Osteoblast (primary cell): ENCODE measurements at regions not wholly inside any gene's neighbourhood (a gene's known extent, or its start where the extent isn't known, plus 50 kb on each side); places are given as distances from the start of the nearest gene placed in this dataset.
A peak's percentile ranks its signal among the peaks of the same experiment; 100 is the strongest.
"Not testable (repeated sequence)": the region's sequence is repeated elsewhere in the genome, so short reads cannot be mapped to it uniquely, and the experiment has no call there.

Source experiments
- DNase-seq: peaks from one replicate; pipeline ENCODE4 v3.0.0; 2011; ENCODE audit warnings: low spot score, mixed read lengths; ENCODE audit not compliant: insufficient read length; ENCODE audit errors: missing footprints
- H2AFZ ChIP-seq: 2 replicates; pipeline ENCODE4 v1.6.0; 2011; ENCODE audit warnings: mild to moderate bottlenecking, low read length
- H3K27ac ChIP-seq: 2 replicates; pipeline ENCODE4 v1.5.1; 2011; ENCODE audit warnings: mild to moderate bottlenecking, low read depth, low read length, moderate library complexity
- H3K27me3 ChIP-seq: 2 replicates; pipeline ENCODE4 v1.6.0; 2012; ENCODE audit warnings: mild to moderate bottlenecking, control low read depth, inconsistent platforms, low read length, moderate library complexity; ENCODE audit not compliant: insufficient read depth
- H3K36me3 ChIP-seq: 2 replicates; pipeline ENCODE4 v1.5.1; 2011; ENCODE audit warnings: mild to moderate bottlenecking, low read length, control low read depth, moderate library complexity; ENCODE audit not compliant: insufficient read depth
- H3K4me1 ChIP-seq: 2 replicates; pipeline ENCODE4 v1.5.1; 2011; ENCODE audit warnings: mild to moderate bottlenecking, low read length, control low read depth, moderate library complexity; ENCODE audit not compliant: insufficient read depth
- H3K4me2 ChIP-seq: 2 replicates; pipeline ENCODE4 v1.6.0; 2011; ENCODE audit warnings: mild to moderate bottlenecking, low read length; ENCODE audit not compliant: insufficient read depth
- H3K4me3 ChIP-seq: fragments of 200-600 bp; sonication (generic); 3 replicates; pipeline ENCODE4 v1.5.1; 2012; ENCODE audit warnings: mild to moderate bottlenecking, low read length, inconsistent platforms; ENCODE audit not compliant: insufficient read depth
- H3K79me2 ChIP-seq: 2 replicates; pipeline ENCODE4 v1.6.0; 2012; ENCODE audit warnings: mild to moderate bottlenecking, low read length, control low read depth, inconsistent platforms; ENCODE audit not compliant: insufficient read depth
- H3K9me3 ChIP-seq: 2 replicates; pipeline ENCODE4 v1.5.1; 2011; ENCODE audit warnings: low read depth, low read length, control low read depth
- H4K20me1 ChIP-seq: 2 replicates; pipeline ENCODE4 v1.6.0; 2012; ENCODE audit warnings: mild to moderate bottlenecking, low read length, control low read depth; ENCODE audit not compliant: insufficient read depth
- TF ChIP-seq, protein P1 (sequence below): IDR thresholded peaks from 2 replicates; pipeline ENCODE4 v1.5.1; 2011; ENCODE audit warnings: mild to moderate bottlenecking, low read depth, low read length, moderate library complexity; ENCODE audit errors: extremely low read depth

DNA sequence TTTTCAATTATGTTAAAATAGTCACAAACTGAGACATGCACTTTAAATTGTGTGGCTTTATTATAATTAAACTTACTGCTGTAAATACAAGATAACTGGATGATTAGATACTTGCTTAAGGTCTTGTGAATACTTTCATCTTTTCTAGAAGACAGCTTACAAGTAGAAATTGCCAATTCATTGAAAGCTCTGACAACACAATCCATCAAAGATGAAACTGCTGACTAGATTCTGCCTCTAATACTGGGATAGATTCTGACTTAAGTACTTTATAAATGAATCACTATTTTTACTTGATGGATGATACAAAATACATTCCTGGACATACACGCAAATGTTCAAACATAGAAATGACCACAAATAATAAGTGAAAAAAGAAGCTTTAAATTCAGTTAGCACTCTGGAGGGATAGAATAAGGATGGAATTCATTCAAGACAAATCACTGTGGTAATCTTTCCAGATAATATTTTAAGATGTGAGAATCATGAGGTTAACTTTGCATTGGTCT, 876.8 kb downstream of the RPS29 start:
- Histone ChIP-seq H3K27ac (no peak overlapping the region), H3K9me3 (no peaks in the 10 kb centered on the region), H4K20me1 (no peaks in the 10 kb centered on the region), H2AFZ (no peak overlapping the region), H3K27me3 (no peaks in the 10 kb centered on the region), H3K36me3 (no peaks in the 10 kb centered on the region), H3K4me3 (no peak overlapping the region), H3K79me2 (no peaks in the 10 kb centered on the region), H3K4me1 (no peaks in the 10 kb centered on the region), H3K4me2 (no peak overlapping the region)
- no peak for DNase-seq
- TF ChIP-seq, protein P1, sequence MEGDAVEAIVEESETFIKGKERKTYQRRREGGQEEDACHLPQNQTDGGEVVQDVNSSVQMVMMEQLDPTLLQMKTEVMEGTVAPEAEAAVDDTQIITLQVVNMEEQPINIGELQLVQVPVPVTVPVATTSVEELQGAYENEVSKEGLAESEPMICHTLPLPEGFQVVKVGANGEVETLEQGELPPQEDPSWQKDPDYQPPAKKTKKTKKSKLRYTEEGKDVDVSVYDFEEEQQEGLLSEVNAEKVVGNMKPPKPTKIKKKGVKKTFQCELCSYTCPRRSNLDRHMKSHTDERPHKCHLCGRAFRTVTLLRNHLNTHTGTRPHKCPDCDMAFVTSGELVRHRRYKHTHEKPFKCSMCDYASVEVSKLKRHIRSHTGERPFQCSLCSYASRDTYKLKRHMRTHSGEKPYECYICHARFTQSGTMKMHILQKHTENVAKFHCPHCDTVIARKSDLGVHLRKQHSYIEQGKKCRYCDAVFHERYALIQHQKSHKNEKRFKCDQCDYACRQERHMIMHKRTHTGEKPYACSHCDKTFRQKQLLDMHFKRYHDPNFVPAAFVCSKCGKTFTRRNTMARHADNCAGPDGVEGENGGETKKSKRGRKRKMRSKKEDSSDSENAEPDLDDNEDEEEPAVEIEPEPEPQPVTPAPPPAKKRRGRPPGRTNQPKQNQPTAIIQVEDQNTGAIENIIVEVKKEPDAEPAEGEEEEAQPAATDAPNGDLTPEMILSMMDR: no peak

DNA sequence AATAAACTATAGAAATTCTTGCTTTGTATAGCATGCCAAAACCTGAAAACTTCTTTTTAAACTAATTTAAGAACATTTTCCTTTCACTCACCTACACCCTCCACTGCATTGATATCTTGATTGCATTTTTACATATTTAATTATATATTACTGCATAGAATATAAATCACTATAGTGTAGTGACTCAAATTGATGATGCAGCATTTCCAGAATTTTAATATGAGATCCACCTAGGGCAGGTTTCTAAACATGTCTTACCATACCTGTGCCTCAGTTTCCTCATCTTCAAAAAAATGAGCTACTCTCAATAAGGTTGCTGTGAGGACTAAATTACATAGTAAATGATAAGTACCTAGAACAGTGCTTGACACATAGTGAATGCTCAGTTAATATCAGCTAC, 881.5 kb downstream of the RPS29 start:
- Histone ChIP-seq H4K20me1 (no peaks in the 10 kb centered on the region), H3K4me3 (no peak overlapping the region), H3K36me3 (no peaks in the 10 kb centered on the region), H3K4me2 (no peak overlapping the region), H3K9me3 (no peaks in the 10 kb centered on the region), H3K27ac (no peak overlapping the region), H3K4me1 (no peaks in the 10 kb centered on the region), H3K79me2 (no peaks in the 10 kb centered on the region), H3K27me3 (no peaks in the 10 kb centered on the region), H2AFZ (no peak overlapping the region)
- TF ChIP-seq, protein P1: no peak
- no peak for DNase-seq

DNA sequence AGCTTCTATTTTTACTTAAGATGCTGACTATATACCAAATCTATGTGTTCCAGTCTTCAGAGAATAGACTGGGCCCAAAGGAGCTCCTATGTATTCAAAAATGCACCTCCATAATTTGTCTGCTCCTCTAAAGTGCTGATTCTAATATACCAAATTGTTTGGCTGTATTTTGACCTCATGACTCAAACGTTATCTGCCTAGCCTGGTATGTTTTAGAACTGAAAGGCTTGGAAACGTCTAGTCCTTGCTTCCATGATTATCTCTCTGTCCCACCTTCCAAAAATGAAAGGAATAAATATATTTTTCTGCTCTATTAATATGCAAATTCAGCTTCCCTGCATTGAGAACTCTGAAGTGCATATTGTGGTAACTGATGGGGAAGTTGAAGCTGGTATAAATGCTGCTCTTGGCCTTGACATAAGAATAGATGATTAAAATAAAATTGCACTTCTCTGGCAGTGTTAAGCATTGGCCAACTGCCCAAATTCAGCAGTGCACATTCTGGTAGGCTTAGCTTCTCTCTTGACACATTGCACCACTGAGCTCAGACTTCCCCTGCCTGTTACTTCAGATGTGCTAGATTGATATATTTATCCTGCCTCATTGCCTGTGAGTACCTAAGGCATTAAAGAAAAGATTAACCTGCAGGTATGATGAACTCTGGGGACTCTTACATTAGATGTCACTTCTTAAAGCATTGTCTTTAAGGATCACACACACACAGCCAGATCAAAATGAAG, 882.3 kb downstream of the RPS29 start:
- H3K4me2 ChIP-seq: no peak overlapping the region
- H3K27me3 ChIP-seq: no peaks in the 10 kb centered on the region
- TF ChIP-seq, protein P1: no peak
- no peak overlapping the region for H2AFZ ChIP-seq
- peak; percentile 43 for DNase-seq
- no peaks in the 10 kb centered on the region for H3K79me2 ChIP-seq
- no peaks in the 10 kb centered on the region for H4K20me1 ChIP-seq
- H3K9me3 ChIP-seq: no peaks in the 10 kb centered on the region
- H3K4me3 ChIP-seq: no peak overlapping the region
- no peak overlapping the region for H3K27ac ChIP-seq
- H3K36me3 ChIP-seq: no peaks in the 10 kb centered on the region
- no peaks in the 10 kb centered on the region for H3K4me1 ChIP-seq

DNA sequence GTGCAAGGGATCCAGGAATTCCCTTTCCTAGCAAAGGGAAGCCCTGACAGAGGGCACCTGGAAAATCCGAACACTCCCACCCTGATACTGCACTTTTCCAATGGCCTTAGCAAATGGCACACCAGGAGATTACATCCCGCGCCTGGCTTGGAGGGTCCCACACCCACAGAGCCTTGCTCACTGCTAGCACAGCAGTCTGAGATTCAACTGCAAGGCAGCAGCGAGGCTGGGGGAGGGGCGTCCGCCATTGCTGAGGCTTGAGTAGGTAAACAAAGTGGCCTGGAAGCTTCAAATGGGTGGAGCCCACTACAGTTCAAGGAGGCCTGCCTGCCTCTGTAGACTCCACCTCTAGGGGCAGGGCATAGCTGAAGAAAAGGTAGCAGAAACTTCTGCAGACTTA, 888.8 kb downstream of the RPS29 start:
- not testable (repeated sequence) for H3K4me1 ChIP-seq, H4K20me1 ChIP-seq, H3K27me3 ChIP-seq, H3K36me3 ChIP-seq, H3K27ac ChIP-seq, H2AFZ ChIP-seq, H3K4me2 ChIP-seq, H3K4me3 ChIP-seq, DNase-seq, H3K79me2 ChIP-seq, H3K9me3 ChIP-seq
